ENCODE measurements at regions not wholly inside any gene's neighbourhood (a gene's known extent, or its start where the extent isn't known, plus 50 kb on each side); places are given as distances from the start of the nearest gene placed in this dataset.

- no peaks in the 10 kb centered on the region for H3K79me2 ChIP-seq (ENCODE audit: insufficient read depth, low read depth)
- no peaks in the 10 kb centered on the region for H3K4me1 ChIP-seq (ENCODE audit: low read depth, poor library complexity, severe bottlenecking)
- H4K20me1 ChIP-seq (ENCODE audit: insufficient read depth): no peaks in the 10 kb centered on the region
- H3K4me3 ChIP-seq (IDR thresholded peaks at IDR 0.05; ENCODE audit: insufficient read depth, low read depth, low read length): no peak overlapping the region
- no peak overlapping the region for H2AFZ ChIP-seq (ENCODE audit: low read depth)
- no peaks in the 10 kb centered on the region for H3K27me3 ChIP-seq (ENCODE audit: insufficient read depth, low read depth)
- no peak overlapping the region for H3K4me2 ChIP-seq
- H3K9ac ChIP-seq: no peak overlapping the region
- no peaks in the 10 kb centered on the region for H3K36me3 ChIP-seq (ENCODE audit: insufficient read depth)
- no peak overlapping the region for H3K27ac ChIP-seq
- TF ChIP-seq CTCF (conservative IDR thresholded peaks at IDR 0.05; ENCODE audit: low read depth, low read length): no peak
These were observed 798.9 kb upstream of the PIK3C3 start for GRCh38 chr18:41155910-41156851.

- Histone ChIP-seq H3K4me2 (no peak overlapping the region), H3K9ac (no peak overlapping the region), H3K27ac (no peak overlapping the region), H3K36me3 (ENCODE audit: insufficient read depth) (no peaks in the 10 kb centered on the region), H3K79me2 (ENCODE audit: insufficient read depth, low read depth) (no peaks in the 10 kb centered on the region), H4K20me1 (ENCODE audit: insufficient read depth) (no peaks in the 10 kb centered on the region), H2AFZ (ENCODE audit: low read depth) (no peak overlapping the region), H3K4me1 (ENCODE audit: low read depth, poor library complexity, severe bottlenecking) (no peaks in the 10 kb centered on the region), H3K4me3 (IDR thresholded peaks at IDR 0.05; ENCODE audit: insufficient read depth, low read depth, low read length) (no peak overlapping the region), H3K27me3 (ENCODE audit: insufficient read depth, low read depth) (no peaks in the 10 kb centered on the region)
- no peak for TF ChIP-seq CTCF (conservative IDR thresholded peaks at IDR 0.05; ENCODE audit: low read depth, low read length)
These were observed 800.0 kb upstream of the PIK3C3 start for GRCh38 chr18:41155025-41155424.

GRCh38 chr18:41153871-41154270 lies 801.2 kb upstream of the PIK3C3 start:
- Histone ChIP-seq H3K27me3 (ENCODE audit: insufficient read depth, low read depth) (no peaks in the 10 kb centered on the region), H3K4me2 (no peak overlapping the region), H3K9ac (no peak overlapping the region), H2AFZ (ENCODE audit: low read depth) (no peak overlapping the region), H4K20me1 (ENCODE audit: insufficient read depth) (no peaks in the 10 kb centered on the region), H3K79me2 (ENCODE audit: insufficient read depth, low read depth) (no peaks in the 10 kb centered on the region), H3K4me3 (IDR thresholded peaks at IDR 0.05; ENCODE audit: insufficient read depth, low read depth, low read length) (no peak overlapping the region), H3K36me3 (ENCODE audit: insufficient read depth) (no peaks in the 10 kb centered on the region), H3K4me1 (ENCODE audit: low read depth, poor library complexity, severe bottlenecking) (no peaks in the 10 kb centered on the region), H3K27ac (no peak overlapping the region)
- TF ChIP-seq CTCF (conservative IDR thresholded peaks at IDR 0.05; ENCODE audit: low read depth, low read length): no peak

- H3K9ac ChIP-seq: no peak overlapping the region
- H3K79me2 ChIP-seq (ENCODE audit: insufficient read depth, low read depth): no peaks in the 10 kb centered on the region
- no peaks in the 10 kb centered on the region for H3K36me3 ChIP-seq (ENCODE audit: insufficient read depth)
- no peak overlapping the region for H2AFZ ChIP-seq (ENCODE audit: low read depth)
- TF ChIP-seq CTCF (conservative IDR thresholded peaks at IDR 0.05; ENCODE audit: low read depth, low read length): no peak
- H3K4me3 ChIP-seq (IDR thresholded peaks at IDR 0.05; ENCODE audit: insufficient read depth, low read depth, low read length): no peak overlapping the region
- no peak overlapping the region for H3K27ac ChIP-seq
- no peaks in the 10 kb centered on the region for H4K20me1 ChIP-seq (ENCODE audit: insufficient read depth)
- no peaks in the 10 kb centered on the region for H3K27me3 ChIP-seq (ENCODE audit: insufficient read depth, low read depth)
- H3K4me2 ChIP-seq: no peak overlapping the region
- H3K4me1 ChIP-seq (ENCODE audit: low read depth, poor library complexity, severe bottlenecking): no peaks in the 10 kb centered on the region
These were observed 804.7 kb upstream of the PIK3C3 start for GRCh38 chr18:41150316-41150715.
